Prostate gland (tissue), 2 donors: ENCODE measurements at regions not wholly inside any gene's neighbourhood (a gene's known extent, or its start where the extent isn't known, plus 50 kb on each side); places are given as distances from the start of the nearest gene placed in this dataset.

Experiments used
- DNase-seq: peaks from one replicate; pipeline ENCODE4 v3.0.0-alpha.2; 2019; ENCODE audit warnings: low spot score
- H3K27ac ChIP-seq, 2 donors: fragments of 200-600 bp; sonication (generic); 2 replicates each; pipeline ENCODE4 v1.5.1; 2017 to 2019
- H3K27me3 ChIP-seq: fragments of 200-600 bp; sonication (generic); replicated peaks from 2 replicates; pipeline ENCODE4 v1.5.1; 2019; ENCODE audit not compliant: insufficient read depth
- H3K36me3 ChIP-seq, 2 donors: fragments of 200-600 bp; sonication (generic); 1 replicate in 1 of 2; 2 replicates in 1 of 2; pipeline versions ENCODE4 v1.5.1 to v1.8.1; 2017 to 2019
- H3K4me1 ChIP-seq: fragments of 200-600 bp; sonication (generic); replicated peaks from 2 replicates; pipeline ENCODE4 v1.5.1; 2019
- H3K4me3 ChIP-seq, 2 donors: fragments of 200-600 bp; sonication (generic); 2 replicates each; pipeline ENCODE4 v1.5.1; 2017 to 2019
- H3K9me3 ChIP-seq: fragments of 200-600 bp; sonication (generic); 2 replicates; pipeline ENCODE4 v1.5.1; 2017
- POLR2A ChIP-seq: fragments of 450-650 bp; IDR thresholded peaks from one replicate; pipeline ENCODE4 v1.6.1; 2016; ENCODE audit warnings: antibody characterized with exemption, mild to moderate bottlenecking
- POLR2AphosphoS5 ChIP-seq: sonication (generic); formaldehyde crosslinking; IDR thresholded peaks from one replicate; pipeline ENCODE4 v1.6.1; 2017; ENCODE audit warnings: antibody characterized with exemption
- WGBS: methylation state at CpG from one replicate; pipeline ENCODE4 v1.1.5; 2018; 5-methylcytosine and 5-hydroxymethylcytosine counted together
- intact Hi-C: fragments of 100-400 bp; cut with DNase I; formaldehyde crosslinking; loops from one replicate; pipeline ENCODE4 v1.14.2; 2022
- TF ChIP-seq, protein P1 (sequence below), 4 experiments: fragments of 200-600 bp in 2 of 4; fragments of 450-650 bp in 2 of 4; sonication (generic) in 2 of 4; IDR thresholded peaks; 1 replicate in 3 of 4; 2 replicates in 1 of 4; pipeline ENCODE4 v1.5.1; 2016 to 2019; ENCODE audit warnings: antibody characterized with exemption in 4 of 4, mild to moderate bottlenecking in 2 of 4, moderate library complexity in 2 of 4

DNA sequence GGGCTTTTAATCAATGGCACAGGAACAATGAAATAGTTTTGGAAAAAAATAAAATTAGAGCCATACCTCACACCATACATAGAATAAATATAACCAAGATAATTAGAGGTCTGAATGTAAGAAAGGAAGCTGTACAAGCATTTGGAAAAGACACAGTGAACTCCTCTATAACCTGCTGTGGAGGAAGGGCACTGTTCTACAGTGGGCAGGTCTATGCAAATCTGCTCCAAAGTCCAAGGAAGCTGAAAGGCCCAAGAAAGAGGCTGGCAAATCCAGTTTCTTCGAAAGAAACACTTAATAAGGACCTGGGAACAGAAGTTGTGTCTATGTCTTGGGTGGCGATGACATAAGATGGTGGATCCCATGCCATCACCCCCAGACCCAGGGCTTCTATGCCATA lies 169.4 kb upstream of the RALGAPA2 start:
- intact Hi-C loops = no loop called here
- no peak overlapping the region for H3K4me3 ChIP-seq
- H3K9me3 ChIP-seq = no peaks in the 10 kb centered on the region
- no peak overlapping the region for H3K27ac ChIP-seq
- DNase-seq = no peak
- H3K36me3 ChIP-seq = no peaks in the 10 kb centered on the region
- WGBS = 72% methylated on average over 2 of the region's 2 CpGs
- no peaks in the 10 kb centered on the region for H3K4me1 ChIP-seq
- H3K27me3 ChIP-seq = no peaks in the 10 kb centered on the region
- TF ChIP-seq POLR2A = no peak
- TF ChIP-seq, protein P1, sequence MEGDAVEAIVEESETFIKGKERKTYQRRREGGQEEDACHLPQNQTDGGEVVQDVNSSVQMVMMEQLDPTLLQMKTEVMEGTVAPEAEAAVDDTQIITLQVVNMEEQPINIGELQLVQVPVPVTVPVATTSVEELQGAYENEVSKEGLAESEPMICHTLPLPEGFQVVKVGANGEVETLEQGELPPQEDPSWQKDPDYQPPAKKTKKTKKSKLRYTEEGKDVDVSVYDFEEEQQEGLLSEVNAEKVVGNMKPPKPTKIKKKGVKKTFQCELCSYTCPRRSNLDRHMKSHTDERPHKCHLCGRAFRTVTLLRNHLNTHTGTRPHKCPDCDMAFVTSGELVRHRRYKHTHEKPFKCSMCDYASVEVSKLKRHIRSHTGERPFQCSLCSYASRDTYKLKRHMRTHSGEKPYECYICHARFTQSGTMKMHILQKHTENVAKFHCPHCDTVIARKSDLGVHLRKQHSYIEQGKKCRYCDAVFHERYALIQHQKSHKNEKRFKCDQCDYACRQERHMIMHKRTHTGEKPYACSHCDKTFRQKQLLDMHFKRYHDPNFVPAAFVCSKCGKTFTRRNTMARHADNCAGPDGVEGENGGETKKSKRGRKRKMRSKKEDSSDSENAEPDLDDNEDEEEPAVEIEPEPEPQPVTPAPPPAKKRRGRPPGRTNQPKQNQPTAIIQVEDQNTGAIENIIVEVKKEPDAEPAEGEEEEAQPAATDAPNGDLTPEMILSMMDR (IDR thresholded peaks at IDR 0.05) = no peak
- TF ChIP-seq POLR2AphosphoS5 = no peak

DNA sequence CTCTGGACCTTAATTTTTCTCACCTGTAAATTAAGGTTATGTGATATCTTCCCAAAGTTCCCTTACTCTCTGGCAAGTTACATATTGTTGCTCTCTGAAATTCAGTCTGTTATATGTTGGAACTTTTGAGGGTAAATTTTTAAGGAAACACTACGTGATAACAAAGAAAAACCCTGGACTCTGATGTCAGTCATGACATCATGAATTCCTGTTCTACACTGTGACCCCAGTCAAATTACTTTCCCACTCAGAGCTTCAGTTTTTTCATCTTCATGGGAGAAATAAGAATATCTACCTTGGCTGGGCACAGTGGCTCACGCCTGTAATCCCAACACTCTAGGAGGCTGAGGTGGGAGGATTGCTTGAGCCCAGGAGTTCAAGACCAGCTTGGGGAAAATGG lies 164.6 kb upstream of the RALGAPA2 start:
- Histone ChIP-seq H3K36me3 (no peaks in the 10 kb centered on the region), H3K4me3 (no peak overlapping the region), H3K27me3 (no peaks in the 10 kb centered on the region), H3K27ac (no peak overlapping the region), H3K4me1 (no peaks in the 10 kb centered on the region), H3K9me3 (no peaks in the 10 kb centered on the region)
- TF ChIP-seq, protein P1 (IDR thresholded peaks at IDR 0.05) = no peak
- TF ChIP-seq POLR2AphosphoS5 (no peak), POLR2A (no peak)
- intact Hi-C loops = no loop called here
- 79% methylated on average over 2 of the region's 2 CpGs for WGBS
- DNase-seq = no peak

DNA sequence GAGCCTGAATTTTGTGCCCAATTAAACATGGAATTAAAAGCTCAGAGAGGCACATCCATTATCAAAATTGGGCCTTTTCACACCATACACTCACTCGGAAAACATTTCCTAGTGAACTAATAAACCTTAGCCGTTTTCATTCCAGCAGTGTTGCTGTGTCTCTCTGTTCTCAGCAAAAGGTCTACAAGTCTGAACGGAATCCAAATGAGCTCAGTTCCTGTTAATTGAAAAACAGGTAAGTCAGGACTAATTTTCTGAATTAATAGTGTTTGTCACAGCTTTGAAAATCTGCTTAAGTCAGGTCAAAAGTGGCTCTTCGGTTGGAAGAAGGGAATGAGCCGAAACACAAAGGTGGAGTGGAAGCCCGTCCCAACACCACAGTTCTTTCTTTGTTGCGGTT lies 163.3 kb upstream of the RALGAPA2 start:
- no peaks in the 10 kb centered on the region for H3K9me3 ChIP-seq

DNA sequence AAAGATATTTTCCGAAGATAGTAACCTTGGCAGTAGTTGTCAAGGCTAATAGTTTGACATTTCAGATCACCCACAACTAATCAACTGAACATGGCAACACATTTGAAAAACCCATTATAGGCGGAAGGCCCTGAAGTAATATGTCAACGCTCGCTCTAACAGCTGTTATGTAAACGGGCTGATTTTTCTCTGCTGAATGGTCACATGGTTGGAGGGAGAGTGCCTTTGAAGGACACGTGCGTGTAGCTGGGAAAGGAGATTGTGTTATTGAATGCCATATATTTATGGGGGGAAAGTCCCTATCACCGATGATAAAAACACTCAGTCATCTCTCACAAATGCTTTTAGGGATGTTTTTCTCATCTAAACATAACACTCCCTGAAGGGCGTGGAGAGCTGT lies 160.0 kb upstream of the RALGAPA2 start:
- Histone ChIP-seq H3K4me1 (no peaks in the 10 kb centered on the region), H3K4me3 (no peak overlapping the region), H3K36me3 (no peaks in the 10 kb centered on the region), H3K27me3 (no peaks in the 10 kb centered on the region), H3K9me3 (no peaks in the 10 kb centered on the region), H3K27ac (no peak overlapping the region)
- TF ChIP-seq, protein P1 (IDR thresholded peaks at IDR 0.05) = no peak
- TF ChIP-seq POLR2A (no peak), POLR2AphosphoS5 (no peak)
- DNase-seq = no peak
- intact Hi-C loops = no loop called here
- 40% methylated on average over 9 of the region's 9 CpGs for WGBS

More for the DNA sequence above, 163.3 kb upstream of the RALGAPA2 start:
- H3K4me3 ChIP-seq = no peak overlapping the region
- no peak for DNase-seq
- TF ChIP-seq POLR2A (no peak), POLR2AphosphoS5 (no peak)
- TF ChIP-seq, protein P1 (IDR thresholded peaks at IDR 0.05) = no peak
- intact Hi-C loops = no loop called here
- WGBS = 38% methylated on average over 7 of the region's 7 CpGs
- H3K4me1 ChIP-seq = no peaks in the 10 kb centered on the region
- no peaks in the 10 kb centered on the region for H3K27me3 ChIP-seq
- H3K27ac ChIP-seq = no peak overlapping the region
- H3K36me3 ChIP-seq = no peaks in the 10 kb centered on the region

DNA sequence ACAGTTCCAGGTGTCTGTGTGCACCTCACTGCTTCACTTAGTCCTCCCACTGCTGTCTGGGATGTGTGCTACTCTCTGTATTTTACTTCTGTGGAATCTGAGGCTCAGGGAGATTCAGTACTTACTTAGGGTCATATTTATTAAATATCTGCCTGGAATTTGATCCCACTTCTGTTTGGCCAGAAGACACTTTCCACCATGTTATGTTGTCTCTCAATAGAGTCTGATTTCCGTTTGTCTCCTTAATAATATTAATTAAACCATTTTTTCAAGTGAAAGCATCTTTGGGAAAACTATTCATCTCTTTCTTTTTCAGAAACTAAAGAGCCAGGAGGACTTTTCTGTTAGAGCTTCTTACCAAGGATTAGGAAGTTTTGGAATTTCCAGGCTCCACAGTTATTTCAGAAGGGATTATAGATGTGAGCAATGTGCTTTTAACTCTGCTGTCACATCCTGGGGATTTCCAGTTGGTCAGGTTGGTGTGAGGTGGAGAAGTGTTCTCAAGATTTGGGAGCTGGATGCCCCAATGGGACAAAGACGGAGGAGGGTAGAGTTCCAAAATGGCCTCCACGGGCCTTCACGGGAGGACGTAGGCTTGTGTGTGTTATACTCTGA lies 156.8 kb upstream of the RALGAPA2 start:
- Histone ChIP-seq H3K4me1 (no peaks in the 10 kb centered on the region), H3K9me3 (no peaks in the 10 kb centered on the region), H3K27ac (no peak overlapping the region), H3K4me3 (no peak overlapping the region), H3K27me3 (no peaks in the 10 kb centered on the region), H3K36me3 (no peaks in the 10 kb centered on the region)
- WGBS = 89% methylated on average over 5 of the region's 5 CpGs
- DNase-seq = no peak
- TF ChIP-seq, protein P1 (IDR thresholded peaks at IDR 0.05) = no peak
- TF ChIP-seq POLR2AphosphoS5 = no peak
- no peak for TF ChIP-seq POLR2A
- intact Hi-C loops = loop anchor here (10.0 kb wide), 1 partner anchor 256 kb away; the partner anchor contains the start of gene KIZ
